GM18511 (cell line): ENCODE measurements at regions not wholly inside any gene's neighbourhood (a gene's known extent, or its start where the extent isn't known, plus 50 kb on each side); places are given as distances from the start of the nearest gene placed in this dataset.
"Not testable (repeated sequence)": the region's sequence is repeated elsewhere in the genome, so short reads cannot be mapped to it uniquely, and the experiment has no call there.

Experiments used
- ATAC-seq: cut with Tn5 transposase; IDR thresholded peaks from one replicate; pipeline ENCODE4 v1.9.1; 2021; ENCODE audit warnings: mild to moderate bottlenecking, moderate library complexity; ENCODE audit not compliant: unreplicated experiment

DNA sequence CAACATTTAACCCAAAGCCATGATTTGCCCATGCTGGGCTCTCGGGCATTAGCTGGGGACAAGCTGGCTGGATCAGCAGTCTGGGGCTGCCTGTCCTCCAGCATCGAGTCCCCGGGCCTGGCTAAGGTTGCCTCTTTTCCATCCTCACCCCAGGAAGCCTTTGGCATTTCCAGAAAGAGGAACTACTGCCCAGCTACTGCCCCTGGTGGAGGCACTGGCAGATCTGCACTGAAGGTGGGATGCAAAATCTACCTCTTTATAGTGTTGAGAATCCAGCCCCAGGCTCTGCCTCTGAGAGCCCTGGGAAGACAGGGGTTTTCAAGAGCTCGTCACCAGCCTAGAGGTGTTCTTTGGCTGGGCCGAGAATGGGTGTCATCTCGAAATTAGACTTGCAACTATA is 635.9 kb downstream of the MATN1 start:
- no peak for ATAC-seq

DNA sequence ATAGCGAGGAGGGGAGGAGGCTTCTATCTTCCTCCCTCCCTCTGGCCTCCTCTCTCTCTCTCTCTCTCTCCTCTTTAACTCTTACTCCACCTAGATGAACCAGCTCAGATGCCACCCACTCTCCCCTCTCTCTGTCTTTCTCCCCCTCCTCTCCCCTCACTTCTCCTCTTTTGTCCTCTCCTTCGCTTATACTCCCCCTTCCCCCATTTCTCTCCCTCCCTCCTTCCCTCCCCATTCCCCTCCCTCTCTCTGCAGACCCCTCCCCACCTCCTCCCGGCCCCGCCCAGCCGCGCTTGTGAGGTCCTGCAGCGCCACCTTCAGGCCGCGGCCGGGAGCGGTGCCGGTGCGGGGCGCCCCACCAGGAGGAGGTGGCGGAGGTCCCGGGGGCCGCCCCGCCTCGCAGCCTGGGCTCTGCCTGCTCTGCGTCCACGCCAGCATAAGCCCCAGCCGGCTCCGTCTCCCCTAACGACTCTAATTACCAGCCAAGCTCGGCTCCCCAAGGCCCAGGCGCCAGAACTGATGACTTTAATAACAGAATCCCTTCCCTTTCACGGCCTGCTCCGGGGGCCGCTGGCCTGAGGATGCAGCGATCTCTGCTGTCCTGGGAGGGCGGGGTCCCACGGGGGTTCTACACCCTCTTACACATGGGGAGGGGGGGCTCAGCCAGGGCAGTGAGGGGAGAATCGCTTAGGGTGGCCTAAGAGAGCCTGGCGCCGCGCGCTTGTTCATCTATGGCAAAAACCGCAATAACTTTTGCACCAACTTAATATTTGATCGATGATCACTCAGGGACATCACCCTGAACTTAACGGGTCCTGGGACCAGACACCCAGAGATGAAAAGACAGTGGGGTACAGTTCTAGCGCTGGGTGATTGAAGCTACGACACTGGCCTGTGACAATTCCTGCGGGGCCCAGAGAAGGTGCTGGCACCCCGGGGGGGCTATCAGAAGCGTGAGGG is 637.3 kb downstream of the MATN1 start:
- ATAC-seq, result no peak

DNA sequence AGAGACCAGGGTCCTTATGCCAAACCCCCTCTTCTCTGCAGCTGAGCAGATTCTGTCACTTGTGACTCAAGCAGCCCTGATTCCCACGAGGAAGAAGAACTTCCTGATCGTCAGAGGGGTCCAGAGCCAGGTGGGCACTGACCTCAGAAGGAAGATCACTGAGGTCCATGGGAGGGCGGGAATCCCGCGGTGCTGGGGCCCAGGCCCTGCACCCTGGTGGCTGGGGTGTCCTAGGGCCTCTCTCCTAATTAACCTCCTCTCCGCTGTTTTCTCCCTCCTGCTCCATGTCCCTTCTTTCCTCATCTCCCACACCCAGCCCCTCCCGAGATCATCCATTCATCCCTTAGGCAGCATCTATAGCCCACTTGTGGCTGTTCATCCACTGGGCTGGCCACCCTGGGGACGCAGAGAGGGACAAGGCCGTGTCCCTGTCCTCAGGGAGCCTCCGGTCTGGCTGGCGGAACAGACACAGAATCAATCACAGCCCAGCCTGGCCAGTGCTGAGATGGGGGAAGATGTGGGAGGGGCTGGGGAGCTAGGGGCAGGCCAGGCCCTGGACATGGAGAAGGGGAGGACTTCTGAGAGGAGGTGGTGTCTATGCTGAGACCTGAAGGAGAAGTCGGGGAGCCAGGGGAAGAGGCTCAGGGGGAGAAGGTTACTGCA is 638.3 kb downstream of the MATN1 start:
- ATAC-seq, result no peak

DNA sequence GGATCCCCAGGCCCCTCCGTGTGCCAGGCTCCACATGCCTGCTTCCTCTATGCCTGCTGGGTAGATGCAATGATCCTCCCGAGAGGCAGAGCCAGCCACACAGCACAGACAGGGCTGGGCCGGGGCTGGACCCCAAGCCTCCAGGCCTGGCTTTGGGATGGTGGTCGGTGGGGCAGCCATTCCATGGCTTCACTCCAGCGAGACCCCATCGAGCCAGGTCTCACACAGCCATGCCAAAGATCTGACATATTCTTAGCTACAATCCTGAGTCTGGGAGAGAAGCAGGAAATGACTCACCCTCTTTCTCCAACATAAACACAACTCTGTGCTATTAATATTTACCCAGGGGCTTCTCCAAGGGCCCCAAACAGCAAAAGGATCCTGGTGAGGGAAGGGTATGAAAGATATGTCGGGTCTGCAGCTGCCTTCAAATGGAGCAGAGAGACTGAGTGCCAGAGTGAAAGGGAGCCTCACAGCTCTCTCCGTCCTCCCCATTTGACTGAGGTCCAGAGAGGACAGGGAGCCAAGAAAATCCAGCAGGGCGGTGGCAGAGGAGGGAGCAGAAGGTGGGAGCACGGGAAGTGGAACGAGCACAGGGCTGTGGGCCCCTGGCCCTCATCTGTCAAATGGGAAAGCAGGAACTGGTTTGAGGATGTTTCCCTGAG is 639.5 kb downstream of the MATN1 start:
- no peak for ATAC-seq

DNA sequence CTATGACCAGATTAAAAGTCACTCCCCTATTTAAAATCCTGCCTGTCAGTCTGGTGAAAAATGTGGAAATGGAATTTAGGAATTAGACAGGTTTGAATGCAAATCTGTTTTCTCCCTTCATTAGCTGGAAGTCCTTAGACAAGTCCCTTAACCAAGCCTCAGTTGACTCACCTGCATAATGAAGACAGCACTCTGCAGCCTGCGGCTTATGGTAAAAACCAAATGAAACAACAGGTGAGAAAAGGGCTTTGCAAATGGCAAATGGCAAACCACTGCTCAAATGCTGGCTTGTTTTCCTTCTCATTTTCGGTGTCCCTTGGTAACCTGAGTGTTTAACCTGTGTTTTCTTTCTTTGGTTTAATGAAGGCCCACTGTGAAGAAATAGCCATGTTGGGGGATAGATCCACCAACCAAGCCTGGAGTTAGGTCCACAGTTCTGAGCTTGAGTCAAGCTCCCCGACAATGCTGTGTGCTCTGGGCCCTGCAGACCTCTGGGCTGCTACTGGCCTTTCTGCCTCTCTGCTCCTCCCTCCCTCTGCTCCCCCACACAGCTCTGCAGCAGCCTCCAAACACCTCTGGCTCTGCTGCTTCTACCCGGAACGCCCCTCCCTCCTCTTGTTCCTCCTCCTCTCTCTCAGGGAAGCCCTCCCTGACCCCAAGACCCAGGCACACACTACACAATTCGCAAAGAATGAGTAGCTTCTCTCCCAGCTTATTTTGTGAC is 641.8 kb downstream of the MATN1 start:
- ATAC-seq, result no peak

DNA sequence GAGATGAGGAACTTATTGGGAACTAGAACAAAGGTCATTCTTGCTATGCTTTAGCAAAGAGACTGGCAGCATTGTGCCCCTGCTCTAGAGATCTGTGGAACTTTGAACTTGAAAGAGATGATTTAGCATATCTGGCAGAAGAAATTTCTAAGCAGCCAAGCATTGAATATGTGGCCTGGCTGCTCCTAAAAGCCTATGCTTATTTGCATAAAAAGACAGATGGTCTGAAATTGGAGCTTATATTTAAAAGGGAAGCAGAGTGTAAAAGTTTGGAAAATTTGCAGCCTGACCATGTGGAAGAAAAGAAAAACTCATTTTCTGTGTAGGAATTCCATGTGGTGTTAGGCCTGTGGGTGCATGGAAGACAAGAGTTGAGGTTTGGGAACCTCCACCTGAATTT is 647.5 kb downstream of the MATN1 start:
- ATAC-seq, result not testable (repeated sequence)

DNA sequence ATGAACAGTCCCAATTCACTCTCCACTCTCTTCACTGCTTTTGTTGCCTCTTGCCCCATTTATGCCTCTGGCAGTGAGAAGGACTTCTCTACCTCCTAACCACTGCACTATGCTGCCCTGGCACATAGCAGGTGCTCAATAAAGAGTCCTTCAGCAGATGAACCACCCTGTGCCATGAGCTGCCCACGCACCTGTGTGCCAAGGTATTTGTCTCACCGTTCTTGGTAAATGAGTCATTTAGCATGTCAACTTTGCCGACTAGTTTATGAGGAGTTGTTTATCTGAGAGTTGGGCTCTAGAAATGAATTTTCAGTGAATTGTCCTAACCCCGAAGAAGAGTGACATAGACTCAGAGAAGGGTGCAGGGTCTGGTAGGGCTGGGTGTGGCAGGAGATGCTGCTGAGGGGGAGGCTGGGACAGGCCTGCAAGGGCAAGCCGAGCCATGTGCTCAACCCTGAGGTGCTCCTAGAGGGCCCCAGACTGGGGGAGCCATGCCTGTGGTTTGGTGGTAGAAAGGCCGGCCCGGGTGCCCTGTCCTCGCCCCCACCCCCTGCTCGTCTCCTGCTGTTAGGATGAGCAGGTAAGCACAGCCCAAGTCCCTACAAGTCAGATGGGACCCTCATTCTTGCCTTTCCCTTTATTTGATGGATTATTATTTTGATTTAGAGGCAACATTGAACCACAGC is 654.5 kb downstream of the MATN1 start:
- ATAC-seq, result no peak

DNA sequence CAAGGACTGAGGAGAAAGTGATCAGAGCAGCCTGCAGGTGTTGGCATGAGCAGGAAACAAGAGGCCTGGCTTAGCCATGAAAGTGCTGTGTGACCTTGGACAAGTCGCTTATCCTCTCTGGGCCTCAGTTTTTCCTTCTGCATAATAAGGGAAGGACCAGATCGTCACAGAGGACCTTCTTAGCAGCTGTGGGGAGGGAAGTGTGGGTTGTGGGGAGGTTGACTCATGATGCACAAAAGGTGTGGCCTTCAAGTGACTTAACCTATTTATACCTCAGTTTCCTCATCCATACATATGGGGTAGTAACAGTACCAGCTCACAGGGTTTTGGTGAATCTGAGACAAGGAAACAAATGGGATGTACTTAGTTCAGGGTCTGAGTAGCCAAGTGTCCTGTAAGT is 658.8 kb downstream of the MATN1 start:
- no peak for ATAC-seq

DNA sequence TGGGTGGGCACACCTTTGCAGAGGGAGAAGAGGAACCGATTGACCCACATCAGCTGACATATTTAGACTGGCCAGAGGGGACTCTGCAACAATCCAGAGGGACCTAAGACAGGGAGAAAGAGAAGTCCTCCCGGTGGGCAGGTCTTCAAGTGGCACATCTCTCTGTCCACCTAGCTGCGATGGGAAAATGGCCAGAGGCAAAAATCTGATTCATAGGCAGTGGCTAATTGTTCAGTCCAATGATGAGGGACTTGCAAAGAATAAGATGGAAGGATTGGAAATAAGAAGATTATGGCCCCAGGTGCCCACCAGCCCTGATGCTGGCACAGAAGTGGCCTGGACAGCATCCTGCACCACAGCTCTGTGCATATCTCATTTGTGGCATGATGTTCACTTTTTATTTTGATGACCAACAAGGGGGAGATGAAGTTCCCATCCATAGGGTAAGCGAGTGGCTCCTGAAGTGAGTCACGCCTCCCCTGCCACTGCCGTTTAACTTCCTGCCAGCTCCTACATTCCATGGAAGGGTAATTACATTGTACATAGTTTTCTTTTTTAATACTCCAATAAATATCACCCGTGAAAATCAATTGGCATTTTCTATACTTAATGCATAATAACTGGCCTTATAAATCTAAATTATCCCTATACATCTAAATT is 659.6 kb downstream of the MATN1 start:
- no peak for ATAC-seq

DNA sequence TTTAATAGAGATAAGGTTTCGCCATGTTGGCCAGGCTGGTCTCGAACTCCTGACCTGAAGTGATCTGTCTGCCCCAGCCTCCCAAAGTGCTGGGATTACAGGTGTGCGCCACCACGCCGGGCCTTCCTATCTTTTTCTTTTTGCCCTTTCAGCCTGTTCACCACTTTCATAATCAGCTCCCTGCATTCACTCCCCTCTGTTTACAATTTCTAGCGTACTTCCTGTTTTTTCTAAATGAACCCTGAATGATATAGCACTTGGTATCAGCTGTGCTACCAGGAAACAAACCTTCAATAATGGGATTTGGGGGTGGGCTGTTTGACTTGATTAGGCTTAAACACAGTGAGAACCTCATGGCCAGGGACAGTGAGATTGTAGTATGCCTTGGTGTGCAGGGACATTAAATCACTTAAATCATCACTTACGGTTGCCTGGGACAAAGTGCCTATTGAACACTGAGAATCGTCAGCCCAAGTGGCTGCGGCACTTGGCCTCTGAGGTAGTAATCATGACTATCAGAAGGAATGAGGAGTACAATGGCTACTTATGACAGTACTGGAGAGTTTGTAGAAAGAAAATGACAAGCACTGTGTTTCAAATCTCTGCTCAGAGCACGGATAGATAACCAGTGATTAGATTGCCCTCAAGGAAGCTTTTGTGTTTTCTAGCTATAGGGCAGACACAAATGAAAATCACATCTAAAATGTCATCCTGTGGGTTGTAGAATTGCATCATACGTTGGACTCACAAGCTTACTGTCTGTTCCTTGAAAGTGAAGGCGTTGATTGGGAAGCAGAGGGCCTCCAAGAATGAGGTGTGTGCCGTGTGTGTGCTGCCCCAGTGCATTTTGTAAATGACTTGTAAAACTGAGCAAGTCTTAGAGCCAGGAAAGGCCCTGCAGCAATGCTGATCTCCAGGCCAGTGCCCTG is 661.8 kb downstream of the MATN1 start:
- no peak for ATAC-seq

DNA sequence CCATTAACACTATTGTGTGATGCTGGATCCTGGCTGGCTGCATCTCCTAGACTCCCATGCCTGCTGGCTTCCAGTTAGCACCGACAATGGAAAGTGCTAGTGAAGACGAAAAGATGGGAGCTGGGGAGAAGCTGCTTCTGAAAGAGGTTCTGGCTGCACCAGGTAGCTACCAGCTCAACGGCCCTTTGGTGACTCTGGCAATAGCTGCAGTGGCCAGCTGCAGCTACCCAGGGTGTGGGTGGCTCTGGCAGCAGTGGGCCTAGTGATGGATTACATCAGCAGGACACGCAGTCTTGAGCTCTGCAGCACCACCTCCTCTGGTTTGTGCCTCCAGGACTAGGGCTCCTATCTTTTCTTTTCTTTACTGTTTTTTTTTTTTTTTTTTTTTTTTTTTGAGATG is 662.6 kb downstream of the MATN1 start:
- ATAC-seq, result no peak

DNA sequence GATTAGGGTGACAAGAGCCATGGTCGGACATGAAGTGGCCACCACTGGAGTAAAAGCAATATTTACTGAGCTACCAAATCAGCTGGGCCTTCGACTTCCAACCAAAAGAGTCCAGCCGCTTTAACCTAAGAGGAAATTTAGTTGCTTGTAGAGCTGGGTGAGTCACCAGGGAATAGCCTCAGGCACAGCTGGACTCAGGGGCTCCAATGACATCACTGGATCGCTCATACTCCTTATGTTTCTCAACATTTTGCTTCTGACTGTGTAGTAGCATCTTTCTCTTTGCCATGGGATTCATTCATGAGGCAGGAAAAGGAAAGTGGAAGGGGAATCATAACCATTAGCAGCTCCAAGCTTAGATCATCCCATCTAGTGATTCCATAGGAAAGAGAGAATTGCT is 664.4 kb downstream of the MATN1 start:
- no peak for ATAC-seq

DNA sequence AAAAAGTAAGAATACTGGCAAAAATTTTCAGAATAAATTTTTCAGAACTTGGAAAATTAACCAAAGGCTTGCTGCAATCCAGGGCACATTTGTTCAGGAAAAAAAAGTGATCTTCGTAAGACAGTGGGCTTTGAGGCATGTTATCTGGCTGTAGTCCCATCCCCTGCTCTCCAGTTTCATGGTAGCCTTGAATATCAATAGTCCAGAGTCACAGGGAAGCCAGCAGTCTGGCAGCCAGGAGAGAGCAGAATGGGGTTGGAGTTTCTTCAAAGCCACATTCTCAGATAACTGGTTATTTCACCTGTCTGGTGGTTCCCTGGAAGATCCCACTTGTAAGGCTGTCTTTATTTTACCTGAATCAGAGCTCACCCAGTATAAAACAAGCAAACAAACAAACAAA is 669.3 kb downstream of the MATN1 start:
- no peak for ATAC-seq

DNA sequence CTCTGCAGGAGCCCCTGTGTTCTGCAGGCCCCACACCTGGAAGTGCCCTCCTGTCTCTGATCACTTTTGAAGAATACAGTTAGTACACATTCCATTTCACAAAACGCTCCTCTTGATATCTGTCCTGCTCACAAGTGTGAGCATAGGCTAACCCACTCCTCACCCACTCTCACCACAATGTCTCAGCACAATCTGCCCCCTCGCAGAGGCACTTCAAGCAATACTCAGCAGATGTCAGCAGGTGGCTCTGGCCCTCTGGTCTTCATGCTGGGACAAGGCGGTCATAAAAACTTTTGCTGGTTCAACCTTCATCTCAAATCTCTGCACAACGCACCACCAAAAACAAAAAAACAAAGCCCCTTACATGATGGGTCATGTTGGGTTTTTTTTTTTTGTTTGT is 671.2 kb downstream of the MATN1 start:
- no peak for ATAC-seq

DNA sequence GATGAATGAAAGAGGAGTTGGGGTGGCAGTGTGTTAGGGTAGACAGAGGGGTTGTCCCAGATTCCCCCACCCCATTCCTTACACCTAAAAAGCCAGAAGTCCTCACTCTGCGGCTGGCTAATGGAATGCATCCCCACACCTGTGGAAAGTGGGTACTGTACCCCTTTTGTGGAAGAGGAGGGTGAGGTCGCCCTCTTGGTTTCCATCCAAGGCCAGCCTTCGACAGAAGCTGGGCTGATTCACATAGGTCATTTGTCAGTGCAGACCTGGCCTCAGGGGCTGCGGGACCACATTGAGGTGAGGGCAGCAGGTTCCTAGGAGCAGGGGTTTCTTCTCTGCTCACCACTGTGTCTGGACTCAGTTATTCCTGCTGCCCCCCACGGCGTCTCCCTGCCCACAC is 671.6 kb downstream of the MATN1 start:
- ATAC-seq, result no peak

DNA sequence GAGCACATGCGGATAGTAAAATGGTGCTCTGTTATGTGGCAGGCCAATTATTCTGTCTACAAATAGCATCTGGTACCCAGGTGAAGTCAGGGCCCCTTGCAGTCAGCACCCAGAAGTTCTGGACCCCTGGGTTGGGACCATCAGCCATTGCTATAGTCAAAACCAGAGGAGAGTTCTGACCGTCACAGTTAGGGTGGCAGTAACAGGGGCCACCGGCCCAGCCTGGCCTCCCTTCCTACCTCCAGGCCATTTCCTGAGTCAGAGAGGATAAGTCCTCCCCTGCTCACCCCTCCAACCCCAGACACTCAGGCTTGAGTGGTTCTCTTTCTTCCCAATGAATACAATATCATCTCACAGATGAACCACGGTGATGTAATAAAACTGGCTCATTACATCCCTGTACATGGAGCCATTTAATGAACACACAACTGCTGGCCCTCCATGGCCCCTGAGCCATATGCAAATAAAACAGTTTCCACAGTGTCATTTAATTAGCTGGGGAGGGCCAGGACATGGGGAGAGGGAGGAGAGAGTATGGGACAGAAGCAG is 673.6 kb downstream of the MATN1 start:
- no peak for ATAC-seq

DNA sequence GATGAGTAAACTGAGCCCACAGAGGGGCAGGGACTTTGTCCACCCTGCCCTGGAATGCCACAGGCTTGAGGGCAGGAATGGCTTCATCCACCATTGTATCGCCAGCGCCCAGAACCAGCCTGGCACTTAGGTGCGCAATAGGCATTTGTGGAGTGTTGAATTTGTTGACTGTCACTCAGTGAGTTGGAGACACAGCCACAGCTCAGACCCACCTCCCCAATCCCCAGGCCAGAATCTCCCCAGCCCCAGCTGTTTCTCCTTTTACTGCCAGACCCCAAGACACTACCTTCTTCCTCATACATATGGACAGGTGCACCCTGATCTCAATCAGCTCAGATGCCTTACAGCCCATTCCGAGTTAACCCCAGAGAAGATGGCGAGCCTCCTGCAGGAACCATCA is 674.5 kb downstream of the MATN1 start:
- no peak for ATAC-seq

DNA sequence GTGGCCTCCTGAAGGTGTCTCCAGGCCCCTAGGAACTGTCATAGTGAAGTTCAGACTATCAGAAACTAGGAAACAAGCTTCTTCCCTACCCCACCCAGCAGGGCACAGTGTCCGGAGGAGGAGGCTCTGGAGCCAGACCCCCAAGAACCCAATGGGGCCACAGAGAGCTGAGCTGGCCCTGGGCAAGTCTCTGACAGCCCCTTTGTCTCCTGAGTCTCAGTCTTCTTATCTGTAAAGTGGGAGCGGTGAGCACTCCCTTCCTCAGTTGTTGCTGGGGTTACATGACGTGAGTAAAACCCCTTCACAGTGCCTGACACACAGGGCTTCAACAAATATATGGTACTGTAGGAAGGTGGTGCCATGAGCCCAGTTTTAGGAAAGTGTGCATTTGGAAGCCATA is 675.8 kb downstream of the MATN1 start:
- ATAC-seq, result no peak

DNA sequence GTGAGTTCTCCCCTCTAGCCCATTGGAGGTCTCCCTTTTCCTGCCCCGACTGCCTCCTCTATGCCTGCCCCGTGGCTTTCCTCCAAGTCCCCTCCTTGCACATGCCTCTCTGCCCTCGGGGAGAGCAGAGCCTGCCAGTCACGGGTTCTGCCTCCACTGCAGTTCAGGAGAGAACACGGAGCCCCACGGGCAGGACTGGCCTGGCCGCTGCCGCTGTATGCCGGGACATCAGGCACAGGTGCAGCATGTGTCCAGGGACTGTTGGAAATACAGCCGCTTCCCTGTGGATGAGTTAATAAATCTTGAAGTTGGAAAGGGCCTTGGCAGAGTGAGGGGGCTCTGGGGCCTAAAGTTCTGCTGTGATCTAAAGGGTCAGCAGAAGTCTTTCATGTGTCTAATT is 676.6 kb downstream of the MATN1 start:
- no peak for ATAC-seq
